ENCODE measurements at regions not wholly inside any gene's neighbourhood (a gene's known extent, or its start where the extent isn't known, plus 50 kb on each side); places are given as distances from the start of the nearest gene placed in this dataset.

GRCh38 chr1:55375617-55376258, 160.6 kb upstream of the USP24 start:
- Histone ChIP-seq H3K9ac (ENCODE audit: low read length) (no peak overlapping the region), H3K27ac (ENCODE audit: low read depth, low read length) (no peak overlapping the region), H3K4me1 (ENCODE audit: control insufficient read depth, insufficient read depth, low read length) (no peaks in the 10 kb centered on the region)

GRCh38 chr1:55374801-55375616, 159.8 kb upstream of the USP24 start:
- Histone ChIP-seq H3K4me1 (ENCODE audit: control insufficient read depth, insufficient read depth, low read length) (no peaks in the 10 kb centered on the region), H3K4me3 (ENCODE audit: low read length) (no peak overlapping the region), H3K36me3 (ENCODE audit: control insufficient read depth, insufficient read depth, low read length) (no peaks in the 10 kb centered on the region), H3K27ac (ENCODE audit: low read depth, low read length) (no peak overlapping the region), H3K9ac (ENCODE audit: low read length) (no peak overlapping the region), H3K27me3 (ENCODE audit: control insufficient read depth, insufficient read depth, low read length) (no peaks in the 10 kb centered on the region)

More at GRCh38 chr1:55375617-55376258, 160.6 kb upstream of the USP24 start:
- Histone ChIP-seq H3K36me3 (ENCODE audit: control insufficient read depth, insufficient read depth, low read length) (no peaks in the 10 kb centered on the region), H3K4me3 (ENCODE audit: low read length) (no peak overlapping the region), H3K27me3 (ENCODE audit: control insufficient read depth, insufficient read depth, low read length) (no peaks in the 10 kb centered on the region)

- Histone ChIP-seq H3K4me3 (ENCODE audit: low read length) (no peak overlapping the region), H3K9ac (ENCODE audit: low read length) (no peak overlapping the region), H3K4me1 (ENCODE audit: control insufficient read depth, insufficient read depth, low read length) (no peaks in the 10 kb centered on the region), H3K36me3 (ENCODE audit: control insufficient read depth, insufficient read depth, low read length) (no peaks in the 10 kb centered on the region), H3K27ac (ENCODE audit: low read depth, low read length) (no peak overlapping the region), H3K27me3 (ENCODE audit: control insufficient read depth, insufficient read depth, low read length) (no peaks in the 10 kb centered on the region)
These were observed 159.1 kb upstream of the USP24 start for GRCh38 chr1:55374216-55374615.

GRCh38 chr1:55369474-55369873, 154.3 kb upstream of the USP24 start:
- no peaks in the 10 kb centered on the region for H3K27me3 ChIP-seq (ENCODE audit: control insufficient read depth, insufficient read depth, low read length)
- H3K4me1 ChIP-seq (ENCODE audit: control insufficient read depth, insufficient read depth, low read length): no peaks in the 10 kb centered on the region
- no peak overlapping the region for H3K27ac ChIP-seq (ENCODE audit: low read depth, low read length)
- no peaks in the 10 kb centered on the region for H3K36me3 ChIP-seq (ENCODE audit: control insufficient read depth, insufficient read depth, low read length)
- no peak overlapping the region for H3K9ac ChIP-seq (ENCODE audit: low read length)
- H3K4me3 ChIP-seq (ENCODE audit: low read length): no peak overlapping the region

GRCh38 chr1:55368698-55369097, 153.5 kb upstream of the USP24 start:
- H3K9ac ChIP-seq (ENCODE audit: low read length): no peak overlapping the region
- H3K4me1 ChIP-seq (ENCODE audit: control insufficient read depth, insufficient read depth, low read length): no peaks in the 10 kb centered on the region
- H3K36me3 ChIP-seq (ENCODE audit: control insufficient read depth, insufficient read depth, low read length): no peaks in the 10 kb centered on the region
- no peak overlapping the region for H3K4me3 ChIP-seq (ENCODE audit: low read length)
- no peaks in the 10 kb centered on the region for H3K27me3 ChIP-seq (ENCODE audit: control insufficient read depth, insufficient read depth, low read length)
- H3K27ac ChIP-seq (ENCODE audit: low read depth, low read length): no peak overlapping the region

GRCh38 chr1:55367273-55367672, 152.1 kb upstream of the USP24 start:
- Histone ChIP-seq H3K4me1 (ENCODE audit: control insufficient read depth, insufficient read depth, low read length) (no peaks in the 10 kb centered on the region), H3K9ac (ENCODE audit: low read length) (no peak overlapping the region), H3K36me3 (ENCODE audit: control insufficient read depth, insufficient read depth, low read length) (no peaks in the 10 kb centered on the region), H3K27ac (ENCODE audit: low read depth, low read length) (no peak overlapping the region), H3K4me3 (ENCODE audit: low read length) (no peak overlapping the region), H3K27me3 (ENCODE audit: control insufficient read depth, insufficient read depth, low read length) (no peaks in the 10 kb centered on the region)

- Histone ChIP-seq H3K4me1 (ENCODE audit: control insufficient read depth, insufficient read depth, low read length) (no peaks in the 10 kb centered on the region), H3K27ac (ENCODE audit: low read depth, low read length) (no peak overlapping the region), H3K4me3 (ENCODE audit: low read length) (no peak overlapping the region)
These were observed 149.1 kb upstream of the USP24 start for GRCh38 chr1:55364216-55364615.

GRCh38 chr1:55363268-55363667, 148.1 kb upstream of the USP24 start:
- Histone ChIP-seq H3K9ac (ENCODE audit: low read length) (no peak overlapping the region), H3K4me3 (ENCODE audit: low read length) (no peak overlapping the region), H3K4me1 (ENCODE audit: control insufficient read depth, insufficient read depth, low read length) (no peaks in the 10 kb centered on the region), H3K27me3 (ENCODE audit: control insufficient read depth, insufficient read depth, low read length) (no peaks in the 10 kb centered on the region), H3K27ac (ENCODE audit: low read depth, low read length) (peak overlapping the region; percentile 7), H3K36me3 (ENCODE audit: control insufficient read depth, insufficient read depth, low read length) (no peaks in the 10 kb centered on the region)

More at GRCh38 chr1:55364216-55364615, 149.1 kb upstream of the USP24 start:
- no peaks in the 10 kb centered on the region for H3K36me3 ChIP-seq (ENCODE audit: control insufficient read depth, insufficient read depth, low read length)
- no peaks in the 10 kb centered on the region for H3K27me3 ChIP-seq (ENCODE audit: control insufficient read depth, insufficient read depth, low read length)
- no peak overlapping the region for H3K9ac ChIP-seq (ENCODE audit: low read length)

GRCh38 chr1:55362558-55362957, 147.4 kb upstream of the USP24 start:
- H3K9ac ChIP-seq (ENCODE audit: low read length): no peak overlapping the region
- H3K4me3 ChIP-seq (ENCODE audit: low read length): no peak overlapping the region
- H3K4me1 ChIP-seq (ENCODE audit: control insufficient read depth, insufficient read depth, low read length): no peaks in the 10 kb centered on the region
- no peaks in the 10 kb centered on the region for H3K27me3 ChIP-seq (ENCODE audit: control insufficient read depth, insufficient read depth, low read length)
- no peaks in the 10 kb centered on the region for H3K36me3 ChIP-seq (ENCODE audit: control insufficient read depth, insufficient read depth, low read length)
- H3K27ac ChIP-seq (ENCODE audit: low read depth, low read length): peak overlapping the region; percentile 7

- no peaks in the 10 kb centered on the region for H3K4me1 ChIP-seq (ENCODE audit: control insufficient read depth, insufficient read depth, low read length)
These were observed 144.4 kb upstream of the USP24 start for GRCh38 chr1:55359611-55360010.

GRCh38 chr1:55358581-55358980, 143.4 kb upstream of the USP24 start:
- Histone ChIP-seq H3K4me3 (ENCODE audit: low read length) (no peak overlapping the region), H3K9ac (ENCODE audit: low read length) (no peak overlapping the region), H3K4me1 (ENCODE audit: control insufficient read depth, insufficient read depth, low read length) (no peaks in the 10 kb centered on the region), H3K27ac (ENCODE audit: low read depth, low read length) (no peak overlapping the region), H3K36me3 (ENCODE audit: control insufficient read depth, insufficient read depth, low read length) (no peaks in the 10 kb centered on the region), H3K27me3 (ENCODE audit: control insufficient read depth, insufficient read depth, low read length) (no peaks in the 10 kb centered on the region)

More at GRCh38 chr1:55359611-55360010, 144.4 kb upstream of the USP24 start:
- H3K27ac ChIP-seq (ENCODE audit: low read depth, low read length): no peak overlapping the region
- H3K36me3 ChIP-seq (ENCODE audit: control insufficient read depth, insufficient read depth, low read length): no peaks in the 10 kb centered on the region
- H3K27me3 ChIP-seq (ENCODE audit: control insufficient read depth, insufficient read depth, low read length): no peaks in the 10 kb centered on the region
- no peak overlapping the region for H3K9ac ChIP-seq (ENCODE audit: low read length)
- H3K4me3 ChIP-seq (ENCODE audit: low read length): no peak overlapping the region

- Histone ChIP-seq H3K27me3 (ENCODE audit: control insufficient read depth, insufficient read depth, low read length) (no peaks in the 10 kb centered on the region), H3K9ac (ENCODE audit: low read length) (no peak overlapping the region), H3K36me3 (ENCODE audit: control insufficient read depth, insufficient read depth, low read length) (no peaks in the 10 kb centered on the region), H3K27ac (ENCODE audit: low read depth, low read length) (no peak overlapping the region), H3K4me1 (ENCODE audit: control insufficient read depth, insufficient read depth, low read length) (peaks cover 2% of the 10 kb centered on the region), H3K4me3 (ENCODE audit: low read length) (no peak overlapping the region)
These were observed 140.4 kb upstream of the USP24 start for GRCh38 chr1:55355549-55355948.

Data from rectal smooth muscle tissue (tissue), 1 donor.